ENCODE measurements at regions not wholly inside any gene's neighbourhood (a gene's known extent, or its start where the extent isn't known, plus 50 kb on each side); places are given as distances from the start of the nearest gene placed in this dataset.

DNA sequence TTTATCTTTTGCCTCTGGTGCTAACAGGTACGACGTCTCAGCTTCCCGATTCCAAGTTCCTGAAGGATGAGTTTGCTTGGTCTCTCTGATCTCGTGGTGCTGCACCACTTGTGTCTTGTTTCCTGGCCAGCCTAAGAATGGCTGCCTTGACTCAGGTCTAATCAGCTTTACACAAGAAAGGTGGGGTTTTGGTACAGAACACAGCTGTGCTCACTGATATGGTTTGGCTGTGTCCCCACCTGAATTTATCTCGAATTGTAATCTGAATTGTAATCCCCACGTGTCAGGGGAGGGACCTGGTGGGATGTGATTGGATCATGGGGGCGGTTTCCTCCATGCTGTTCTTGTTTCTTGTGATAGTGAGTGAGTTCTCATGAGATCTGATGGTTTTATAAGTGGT lies 305.3 kb upstream of the NOCT start:
- TF ChIP-seq, protein P1, sequence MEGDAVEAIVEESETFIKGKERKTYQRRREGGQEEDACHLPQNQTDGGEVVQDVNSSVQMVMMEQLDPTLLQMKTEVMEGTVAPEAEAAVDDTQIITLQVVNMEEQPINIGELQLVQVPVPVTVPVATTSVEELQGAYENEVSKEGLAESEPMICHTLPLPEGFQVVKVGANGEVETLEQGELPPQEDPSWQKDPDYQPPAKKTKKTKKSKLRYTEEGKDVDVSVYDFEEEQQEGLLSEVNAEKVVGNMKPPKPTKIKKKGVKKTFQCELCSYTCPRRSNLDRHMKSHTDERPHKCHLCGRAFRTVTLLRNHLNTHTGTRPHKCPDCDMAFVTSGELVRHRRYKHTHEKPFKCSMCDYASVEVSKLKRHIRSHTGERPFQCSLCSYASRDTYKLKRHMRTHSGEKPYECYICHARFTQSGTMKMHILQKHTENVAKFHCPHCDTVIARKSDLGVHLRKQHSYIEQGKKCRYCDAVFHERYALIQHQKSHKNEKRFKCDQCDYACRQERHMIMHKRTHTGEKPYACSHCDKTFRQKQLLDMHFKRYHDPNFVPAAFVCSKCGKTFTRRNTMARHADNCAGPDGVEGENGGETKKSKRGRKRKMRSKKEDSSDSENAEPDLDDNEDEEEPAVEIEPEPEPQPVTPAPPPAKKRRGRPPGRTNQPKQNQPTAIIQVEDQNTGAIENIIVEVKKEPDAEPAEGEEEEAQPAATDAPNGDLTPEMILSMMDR (IDR thresholded peaks at IDR 0.05), result no peak
- no peak for TF ChIP-seq POLR2A (IDR thresholded peaks at IDR 0.05)
